HG03565 (cell line): ENCODE measurements at regions not wholly inside any gene's neighbourhood (a gene's known extent, or its start where the extent isn't known, plus 50 kb on each side); places are given as distances from the start of the nearest gene placed in this dataset.
"Not testable (repeated sequence)": the region's sequence is repeated elsewhere in the genome, so short reads cannot be mapped to it uniquely, and the experiment has no call there.

Experiments used
- ATAC-seq: cut with Tn5 transposase; IDR thresholded peaks from one replicate; pipeline ENCODE4 v1.9.1; 2021; ENCODE audit warnings: mild to moderate bottlenecking, moderate library complexity; ENCODE audit not compliant: unreplicated experiment

DNA sequence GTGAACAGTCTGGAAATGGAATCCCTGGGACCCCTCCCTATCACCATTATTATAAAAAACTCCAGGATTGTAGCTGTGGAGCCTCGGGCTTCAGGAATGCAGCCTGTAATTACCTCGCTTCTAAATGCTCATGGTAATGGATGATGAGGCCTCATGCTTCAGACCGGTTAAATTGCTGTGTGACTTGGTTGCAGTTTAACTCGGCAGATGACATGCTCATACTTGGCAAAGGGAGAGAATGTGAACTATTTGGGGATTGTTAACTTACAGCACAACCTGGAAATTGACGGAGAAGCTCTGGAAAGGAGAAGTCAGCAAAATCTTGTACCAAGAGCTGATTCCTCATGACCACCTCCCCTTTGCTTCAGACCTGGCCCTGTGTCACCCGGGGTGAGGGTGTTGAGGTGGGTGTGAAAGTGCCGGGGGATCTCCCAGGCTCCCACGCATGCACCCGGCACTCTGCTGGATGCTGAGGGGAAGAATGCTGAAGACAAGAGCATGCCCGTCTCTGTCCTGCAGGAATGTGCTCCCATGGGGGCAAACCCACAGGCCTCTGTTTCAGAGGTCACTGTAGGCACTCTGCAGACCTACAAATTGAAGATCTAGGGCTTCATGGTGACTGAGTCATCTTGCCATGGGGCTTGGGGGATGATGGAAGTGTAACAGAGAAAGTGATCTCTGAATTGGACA, 364.8 kb downstream of the RPS6KC1 start:
- ATAC-seq: no peak

DNA sequence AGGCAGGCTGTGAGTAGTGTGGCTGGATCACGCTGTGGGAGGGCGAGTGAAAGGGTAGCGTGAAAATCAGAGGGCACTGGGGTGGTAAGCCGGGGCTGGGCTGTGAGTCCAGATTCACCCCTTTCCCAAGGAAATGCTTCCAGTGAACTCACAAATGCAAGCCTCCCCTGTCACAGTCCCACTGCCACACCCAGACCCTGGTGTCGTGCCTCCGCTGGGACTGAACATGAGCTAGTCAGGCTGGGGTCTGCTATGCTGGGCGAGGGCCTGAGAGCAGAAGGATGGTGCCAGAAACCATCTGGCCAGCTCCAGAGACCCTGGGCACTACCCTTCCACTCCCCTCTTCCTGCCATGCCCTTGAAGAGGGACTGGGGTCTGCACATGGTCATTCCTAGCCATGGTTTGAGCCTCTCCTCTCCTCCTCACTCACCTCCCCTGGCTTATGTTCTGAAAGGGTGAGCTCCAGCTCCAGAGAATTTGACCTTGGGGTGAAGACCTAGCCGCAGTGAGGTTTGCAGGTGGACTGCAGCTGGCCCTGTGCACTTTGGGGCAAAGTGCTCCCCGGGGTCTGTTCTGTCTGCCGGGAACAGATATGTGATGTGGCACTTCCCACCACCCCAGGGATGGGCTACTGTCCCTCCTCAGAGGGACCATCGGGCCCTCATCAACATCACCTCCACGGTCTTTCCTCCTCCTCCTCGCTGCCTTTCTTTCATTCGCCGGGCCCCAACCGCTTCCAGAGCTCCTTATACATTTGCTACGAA, 365.6 kb downstream of the RPS6KC1 start:
- no peak for ATAC-seq

DNA sequence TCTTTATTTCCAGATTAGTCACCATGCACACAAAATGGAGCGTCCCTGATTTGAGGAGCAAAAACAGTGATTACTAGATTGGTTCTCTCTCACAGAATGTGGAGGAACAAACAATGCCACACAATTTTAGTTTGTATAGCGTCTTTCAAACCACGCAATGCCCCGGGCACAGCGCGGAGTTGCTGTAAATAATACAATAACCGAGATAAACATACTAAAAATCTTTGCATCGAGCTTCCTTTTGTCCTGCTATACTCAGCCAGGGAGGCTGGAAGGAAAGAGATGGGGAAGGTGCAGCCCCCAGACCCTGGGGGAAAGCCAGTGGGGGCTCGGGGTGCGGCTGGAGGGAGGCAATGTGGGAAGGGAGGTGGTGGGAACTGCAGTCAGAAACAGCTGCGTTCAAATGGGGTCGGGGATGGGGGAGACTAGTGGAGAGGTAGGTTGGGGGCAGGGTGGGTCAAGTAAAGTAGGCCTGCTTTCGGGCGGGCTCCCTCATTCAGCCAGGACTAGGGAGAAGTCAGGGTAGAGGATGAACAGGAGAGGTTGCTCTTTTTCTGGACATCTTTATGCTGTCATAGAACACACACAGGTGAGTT, 366.3 kb downstream of the RPS6KC1 start:
- no peak for ATAC-seq

DNA sequence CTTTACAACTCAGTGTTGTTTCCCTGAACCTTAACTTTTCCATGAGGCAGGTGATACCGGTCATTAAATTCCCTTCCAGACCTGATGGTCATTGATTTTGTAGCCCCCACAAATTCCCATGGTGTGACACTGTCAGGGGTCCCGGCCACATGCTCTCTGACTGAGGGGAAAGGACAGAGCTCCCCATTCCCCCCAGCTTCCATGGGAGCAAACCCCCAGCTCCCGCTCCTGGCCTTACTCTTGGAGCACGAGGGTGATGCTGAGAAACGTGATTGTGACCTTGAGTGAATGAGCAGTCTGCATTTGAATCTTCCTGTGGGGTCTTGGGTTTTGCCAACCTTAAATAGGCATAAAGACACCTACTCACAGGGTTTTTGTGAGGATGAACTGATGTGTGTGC, 366.8 kb downstream of the RPS6KC1 start:
- no peak for ATAC-seq

DNA sequence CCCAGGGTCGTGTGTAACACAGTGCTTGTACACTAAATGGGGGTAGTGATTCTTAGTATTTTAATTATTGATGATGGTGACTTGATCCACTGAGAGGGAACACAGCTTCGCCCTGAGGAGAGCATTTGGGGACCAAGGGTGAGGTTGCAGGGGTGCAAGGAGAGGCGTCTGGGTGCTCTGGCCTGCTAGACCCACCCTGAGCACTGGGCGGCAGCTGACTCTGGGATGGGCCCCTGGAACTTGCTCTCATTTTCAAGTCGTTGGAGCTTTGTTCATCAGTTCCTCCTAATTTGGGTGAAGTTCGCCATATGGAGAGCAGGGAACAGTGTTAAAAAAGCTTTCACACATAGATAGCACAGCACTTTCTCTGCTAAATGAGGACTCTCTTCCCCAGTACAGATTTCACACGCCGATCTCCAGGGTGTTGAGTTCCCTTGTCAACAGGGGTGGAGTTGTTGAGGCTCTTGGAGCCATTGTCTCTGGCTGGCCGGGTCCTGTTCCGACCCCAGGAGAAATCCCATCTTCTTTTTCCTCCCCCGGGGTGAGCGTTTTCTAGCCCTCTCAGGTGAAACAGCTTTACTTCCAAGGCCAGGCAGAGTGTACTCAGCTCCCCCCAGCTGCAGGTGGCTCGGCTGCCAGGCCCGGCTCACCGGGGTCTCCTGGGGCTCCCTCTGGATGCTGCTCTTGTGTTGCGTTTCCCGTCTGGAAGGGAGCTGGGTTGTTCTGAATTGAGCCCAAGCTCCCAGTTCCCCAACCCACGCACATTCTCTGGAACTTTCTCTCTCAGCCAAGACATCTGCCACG, 367.4 kb downstream of the RPS6KC1 start:
- no peak for ATAC-seq

DNA sequence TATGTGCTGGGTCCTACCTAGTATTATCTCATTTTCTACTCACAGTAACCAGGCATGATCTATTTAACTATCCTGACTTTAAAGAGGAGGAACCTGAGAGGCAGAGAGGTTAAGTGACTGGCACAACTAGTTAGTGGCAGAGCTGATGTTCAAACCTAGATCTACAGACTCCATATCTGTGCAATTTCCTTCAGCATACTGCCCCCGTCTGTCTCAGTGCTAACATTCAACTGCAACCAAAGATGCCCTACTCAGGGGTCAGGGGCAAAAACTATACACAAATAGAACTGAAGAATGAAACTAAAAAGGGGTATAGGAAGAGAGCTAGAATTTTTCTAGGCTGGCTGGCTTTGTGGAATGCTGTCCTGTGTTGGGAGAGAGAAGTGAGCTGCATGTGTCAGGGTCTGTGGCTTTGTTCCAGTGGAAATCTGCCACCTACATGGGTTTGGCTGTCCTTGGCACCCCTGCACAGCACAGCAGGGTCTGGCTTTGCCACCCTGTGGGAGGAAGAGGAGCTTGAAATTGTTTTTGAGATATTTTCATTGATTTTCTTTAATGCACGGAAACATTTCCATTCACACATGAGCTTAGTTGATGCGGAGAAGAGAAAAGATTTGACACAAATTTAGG, 368.5 kb downstream of the RPS6KC1 start:
- no peak for ATAC-seq

DNA sequence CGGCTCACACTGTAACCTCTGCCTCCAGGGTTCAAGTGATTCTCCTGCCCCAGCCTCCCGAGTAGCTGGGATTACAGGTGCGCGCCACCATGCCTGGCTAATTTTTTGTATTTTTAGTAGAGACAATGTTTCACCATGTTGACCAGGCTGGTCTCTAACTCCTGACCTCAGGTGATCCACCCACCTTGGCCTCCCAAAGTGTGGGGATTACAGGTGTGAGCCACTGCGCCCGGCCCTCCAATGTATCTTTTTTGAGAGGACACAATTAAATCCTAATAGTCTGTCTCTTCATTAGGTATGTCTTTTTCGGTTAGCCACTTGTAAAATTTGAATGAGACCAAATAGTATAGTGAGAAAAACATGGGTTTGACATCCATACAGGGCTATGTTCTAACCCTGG, 370.1 kb downstream of the RPS6KC1 start:
- not testable (repeated sequence) for ATAC-seq

DNA sequence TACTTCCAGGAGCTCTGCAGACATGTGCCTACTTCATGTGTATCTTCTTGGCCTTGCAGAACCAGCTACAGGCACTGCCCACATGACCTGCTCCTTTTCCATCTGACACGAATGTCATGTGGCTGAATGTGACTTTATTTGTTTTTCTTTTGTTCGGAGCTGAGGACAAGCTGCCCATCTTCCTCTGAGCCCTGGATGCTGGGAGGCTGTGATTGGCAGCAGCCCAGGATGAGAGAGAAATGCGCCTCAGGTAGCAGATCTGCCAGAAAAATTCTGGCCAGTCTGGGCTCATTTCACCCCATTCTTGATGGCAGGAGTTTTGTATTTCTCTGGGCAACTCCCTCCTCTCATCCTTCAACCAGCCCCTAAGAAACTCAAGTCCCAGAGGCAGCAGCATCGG, 372.0 kb downstream of the RPS6KC1 start:
- no peak for ATAC-seq

DNA sequence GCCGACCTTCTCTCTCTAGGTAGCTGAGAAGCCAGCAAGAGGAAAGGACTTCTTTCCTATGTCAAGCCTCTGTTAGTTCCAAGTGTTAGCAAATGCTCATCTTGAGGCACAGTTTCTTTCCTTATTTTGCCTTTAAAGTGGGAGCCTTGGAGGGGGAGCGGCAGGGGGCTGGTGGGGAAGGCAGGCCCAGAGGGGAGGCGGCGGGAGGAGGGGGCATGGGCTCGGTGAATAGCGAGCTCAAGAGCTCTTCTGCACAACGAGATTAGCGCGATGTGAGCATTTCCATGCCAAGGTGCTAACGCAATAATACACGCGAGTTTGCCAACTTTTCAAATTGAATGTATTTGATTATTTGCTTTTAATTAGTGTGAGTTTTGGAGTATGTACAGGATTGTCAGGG, 372.6 kb downstream of the RPS6KC1 start:
- no peak for ATAC-seq

DNA sequence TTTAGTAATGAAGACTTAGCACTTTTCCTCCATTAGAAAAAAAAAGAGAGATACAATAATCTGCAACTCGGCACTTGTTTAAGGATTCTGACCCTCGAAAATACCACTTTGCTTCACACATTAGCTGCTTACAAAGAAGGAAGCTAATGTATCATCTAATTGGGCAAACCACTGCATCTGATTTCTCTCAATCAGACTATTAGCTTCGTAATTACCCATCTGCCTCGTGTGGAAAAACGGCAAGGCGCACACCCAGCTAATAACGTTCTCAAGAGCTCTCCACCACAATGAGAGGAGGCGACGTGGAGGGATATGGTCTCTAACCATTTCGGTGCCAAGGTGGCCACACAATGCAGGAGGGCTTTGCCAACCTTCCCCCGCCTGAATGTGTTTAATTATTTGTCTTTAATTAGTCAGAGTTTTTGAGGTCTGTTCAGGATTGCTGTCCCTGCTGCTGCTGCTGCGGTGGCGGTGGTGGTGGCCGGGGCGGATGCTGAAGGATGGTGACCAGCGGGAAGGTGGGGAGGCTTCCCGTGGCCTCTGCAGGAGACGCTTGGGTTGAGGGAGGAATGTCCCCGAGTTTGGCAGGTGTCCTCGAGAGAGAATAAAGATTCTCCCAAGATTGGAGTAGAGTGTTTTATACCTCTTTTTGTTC, 374.5 kb downstream of the RPS6KC1 start:
- ATAC-seq: no peak

DNA sequence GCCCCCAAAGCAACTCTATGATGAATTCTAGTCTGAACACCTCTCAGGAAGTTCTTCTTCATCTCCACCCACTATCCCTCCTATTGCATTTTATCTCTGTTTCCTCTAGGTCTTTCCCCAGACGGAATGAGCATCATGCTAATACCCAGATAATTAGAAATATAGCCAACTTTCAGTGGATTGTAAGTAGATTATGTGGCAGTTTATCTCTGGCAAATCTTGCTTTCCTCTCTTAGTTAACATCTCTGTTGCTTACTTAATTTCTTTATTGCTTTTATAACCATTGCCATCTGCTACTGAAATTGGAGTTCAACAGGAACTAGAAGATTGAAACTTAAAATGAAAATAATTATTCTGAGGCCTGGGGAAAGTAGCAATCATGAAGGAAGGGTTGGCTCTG, 378.6 kb downstream of the RPS6KC1 start:
- no peak for ATAC-seq

DNA sequence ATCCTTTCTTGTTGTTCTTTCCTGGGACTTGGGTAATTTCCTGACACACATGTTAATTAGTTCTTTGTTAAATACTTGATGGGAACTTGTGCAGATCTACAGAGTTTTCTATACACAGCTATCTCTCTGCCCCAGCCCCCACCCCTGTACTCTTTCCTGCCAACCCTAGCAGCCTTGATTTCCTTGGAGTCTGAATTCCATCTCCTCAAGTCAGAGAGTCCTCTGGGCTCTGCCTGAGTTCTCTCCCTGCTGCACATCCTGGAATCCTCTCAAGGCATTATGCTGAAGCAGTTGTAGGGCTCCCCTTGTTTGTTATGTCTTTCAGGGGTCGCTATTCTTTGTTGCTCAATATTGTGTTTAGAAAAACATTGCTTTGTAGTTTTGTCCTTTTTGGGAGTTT, 384.7 kb downstream of the RPS6KC1 start:
- no peak for ATAC-seq

DNA sequence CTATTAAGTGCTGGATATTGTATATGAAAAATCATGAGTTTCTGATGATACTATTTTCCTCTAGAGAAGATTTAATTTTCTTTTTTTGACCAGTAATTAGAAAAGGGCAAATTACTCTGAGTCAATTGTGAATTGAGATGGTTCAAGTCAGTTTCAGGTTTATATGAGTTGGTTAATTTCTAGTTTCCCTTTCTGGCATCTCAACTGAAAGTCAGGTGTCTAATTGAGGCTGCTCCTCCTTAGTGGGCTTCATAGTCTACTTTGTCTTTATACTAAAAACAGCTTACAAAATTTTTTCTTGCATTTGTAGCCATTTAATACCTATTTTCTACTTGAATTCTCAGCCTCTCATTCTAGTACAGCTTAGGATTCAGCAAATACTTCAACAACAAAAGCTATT, 387.3 kb downstream of the RPS6KC1 start:
- ATAC-seq: no peak

DNA sequence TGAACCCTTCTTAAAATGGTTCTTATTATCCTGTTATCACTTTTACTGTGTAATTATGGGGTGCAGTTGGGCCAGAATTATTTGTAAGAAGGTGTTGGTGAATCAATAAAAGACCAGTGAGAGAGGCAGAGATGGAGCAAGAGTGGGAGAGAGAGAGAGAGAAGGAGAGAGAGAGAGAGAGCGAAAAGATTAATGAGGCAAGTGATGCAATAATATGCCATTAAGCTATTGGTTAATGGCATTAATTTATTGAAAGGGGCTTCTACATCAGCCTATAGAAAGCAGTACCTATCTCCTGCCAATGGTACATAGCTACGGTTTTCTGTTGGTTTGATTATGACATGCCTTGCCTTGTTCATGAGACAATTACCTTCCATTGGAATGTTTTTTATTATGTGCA, 388.7 kb downstream of the RPS6KC1 start:
- no peak for ATAC-seq

DNA sequence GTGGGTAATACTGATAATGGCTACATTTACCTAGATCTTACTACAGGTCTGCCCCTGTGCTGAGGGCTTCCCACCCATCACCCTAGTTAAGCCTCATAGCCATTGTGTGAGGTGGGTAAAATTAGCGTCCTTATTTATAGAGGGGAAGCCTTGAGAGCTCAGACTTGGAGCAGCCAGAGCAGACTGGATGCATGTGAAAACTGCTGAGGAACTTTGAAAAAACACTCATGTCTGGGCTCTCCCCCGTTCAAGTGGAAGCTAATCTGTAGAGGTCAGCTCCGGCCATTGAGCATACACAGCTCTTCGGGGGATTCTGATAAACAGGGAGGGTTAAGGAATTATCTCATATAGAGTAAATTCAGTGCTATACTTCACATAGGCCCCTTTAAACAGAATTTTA, 389.7 kb downstream of the RPS6KC1 start:
- ATAC-seq: no peak

DNA sequence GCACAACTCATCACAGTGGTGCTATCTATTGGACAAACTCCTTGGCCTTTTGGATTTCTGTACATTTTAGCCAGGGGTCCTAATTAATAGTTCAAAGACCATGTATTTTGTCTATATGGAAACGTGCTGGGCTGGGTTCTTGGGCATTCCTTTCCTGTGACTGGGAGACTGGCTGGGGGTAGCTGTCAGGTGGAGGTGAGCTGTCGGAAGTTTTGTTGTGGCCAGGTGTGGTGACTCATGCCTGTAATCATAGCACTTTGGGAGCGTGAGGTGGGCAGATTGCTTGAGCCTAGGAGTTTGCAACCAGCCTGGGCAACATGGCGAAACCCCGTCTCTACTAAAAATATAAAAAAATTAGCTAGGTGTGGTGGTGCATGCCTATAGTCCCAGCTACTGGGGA, 392.4 kb downstream of the RPS6KC1 start:
- ATAC-seq: no peak

DNA sequence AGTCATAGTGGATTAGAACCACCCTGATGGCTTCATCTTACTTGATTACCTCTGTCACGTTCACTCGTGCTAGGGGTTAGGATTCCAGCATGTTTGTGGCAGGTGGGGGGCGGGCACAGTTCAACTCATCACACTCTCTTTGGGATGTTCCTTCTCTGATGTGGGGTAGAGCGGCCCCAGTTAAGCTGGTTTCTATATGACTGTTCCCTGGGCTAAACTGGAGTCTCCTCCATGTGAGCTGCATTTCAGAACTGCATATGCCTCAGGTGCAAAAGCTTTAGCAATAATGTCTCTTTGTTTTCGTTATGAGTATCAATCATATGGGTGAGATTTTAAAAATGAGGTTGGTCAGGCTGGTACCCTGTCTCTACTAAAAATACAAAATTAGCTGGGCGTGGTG, 393.2 kb downstream of the RPS6KC1 start:
- no peak for ATAC-seq

DNA sequence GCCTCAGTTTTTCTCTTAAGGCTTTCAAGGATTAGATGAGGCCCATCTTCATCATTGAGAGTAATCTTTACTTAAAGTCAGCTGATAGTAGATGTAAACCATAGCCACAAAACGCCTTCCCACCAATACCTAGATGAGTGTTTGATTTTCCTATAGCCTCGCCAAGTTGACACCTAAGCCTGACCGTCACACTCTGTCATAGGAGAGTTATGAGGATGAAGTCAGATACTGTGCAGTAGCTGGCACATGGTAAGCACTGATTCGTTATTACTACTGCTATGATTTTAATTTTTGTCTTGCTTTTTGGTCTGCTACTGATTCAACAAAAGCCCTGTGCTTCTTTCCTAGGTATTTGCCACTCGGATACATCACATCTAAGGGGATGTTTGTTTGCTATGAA, 395.5 kb downstream of the RPS6KC1 start:
- ATAC-seq: no peak

DNA sequence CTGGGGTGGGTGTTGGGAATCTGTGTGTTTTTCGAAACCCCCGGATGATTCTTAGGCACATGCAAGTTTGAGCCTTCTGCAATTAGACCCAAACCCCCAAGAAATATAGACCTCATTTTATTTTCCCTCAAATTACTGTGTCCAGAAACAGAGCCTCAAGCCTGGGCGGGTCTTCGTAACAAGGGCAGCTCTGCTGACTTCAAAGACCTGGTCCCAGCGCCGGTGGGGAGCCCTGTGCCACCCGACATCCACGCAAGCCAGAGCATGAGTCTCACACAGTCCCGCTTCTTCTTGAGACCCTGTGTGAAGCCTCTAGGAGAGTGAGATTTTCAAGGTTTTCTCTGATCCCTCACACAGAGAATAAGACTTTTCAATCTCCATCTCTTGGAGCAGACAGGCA, 397.3 kb downstream of the RPS6KC1 start:
- ATAC-seq: no peak

DNA sequence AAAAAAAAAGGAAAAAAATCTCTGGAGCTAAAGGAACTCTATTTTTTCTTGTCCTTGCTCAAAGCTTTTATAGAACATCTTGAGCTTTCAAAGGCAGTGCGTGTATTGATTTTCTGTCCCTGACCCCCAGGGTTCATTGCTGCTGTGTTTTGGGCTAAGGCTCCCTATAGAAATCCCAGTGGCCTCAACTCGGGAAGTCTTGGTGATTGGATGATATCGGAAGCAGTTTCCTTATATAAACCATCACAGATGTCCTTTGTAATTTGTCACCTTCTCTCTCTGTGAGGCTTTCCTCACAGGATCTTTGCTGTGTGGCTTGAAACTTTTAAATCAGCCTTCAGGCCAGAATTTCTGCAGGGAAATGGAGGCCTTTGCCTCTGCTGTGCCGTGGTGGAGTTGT, 397.7 kb downstream of the RPS6KC1 start:
- no peak for ATAC-seq

DNA sequence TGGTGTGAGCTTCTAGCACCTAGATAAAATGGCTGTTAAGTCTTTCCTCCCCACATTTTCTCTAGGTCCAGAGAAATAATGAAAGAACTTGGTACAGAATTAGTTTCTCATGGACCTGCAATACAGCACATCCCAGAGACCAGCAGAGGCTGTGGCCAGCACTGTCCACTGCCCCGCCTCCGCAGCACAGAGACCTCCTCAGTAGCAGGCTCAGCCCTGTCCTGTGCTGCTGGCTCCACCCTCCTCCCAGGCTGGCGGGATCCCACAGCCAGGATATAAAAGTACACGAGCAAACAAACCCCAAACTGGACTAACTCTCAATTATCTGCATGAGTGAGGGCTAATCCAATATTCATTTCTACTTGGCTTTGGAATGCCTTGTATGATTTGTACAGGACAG, 401.5 kb downstream of the RPS6KC1 start:
- no peak for ATAC-seq
